B cell (primary cell): ENCODE measurements at regions not wholly inside any gene's neighbourhood (a gene's known extent, or its start where the extent isn't known, plus 50 kb on each side); places are given as distances from the start of the nearest gene placed in this dataset.

Experiments used
- EZH2 ChIP-seq: IDR thresholded peaks from 2 replicates; pipeline ENCODE4 v1.6.1; 2012; ENCODE audit warnings: borderline replicate concordance, low read depth, mild to moderate bottlenecking, moderate library complexity, low read length; ENCODE audit not compliant: insufficient read depth, poor library complexity, severe bottlenecking
- TF ChIP-seq, protein P1 (sequence below): fragments of 200-600 bp; IDR thresholded peaks from one replicate; pipeline ENCODE4 v1.8.0; 2022; ENCODE audit warnings: antibody characterized with exemption, mild to moderate bottlenecking

DNA sequence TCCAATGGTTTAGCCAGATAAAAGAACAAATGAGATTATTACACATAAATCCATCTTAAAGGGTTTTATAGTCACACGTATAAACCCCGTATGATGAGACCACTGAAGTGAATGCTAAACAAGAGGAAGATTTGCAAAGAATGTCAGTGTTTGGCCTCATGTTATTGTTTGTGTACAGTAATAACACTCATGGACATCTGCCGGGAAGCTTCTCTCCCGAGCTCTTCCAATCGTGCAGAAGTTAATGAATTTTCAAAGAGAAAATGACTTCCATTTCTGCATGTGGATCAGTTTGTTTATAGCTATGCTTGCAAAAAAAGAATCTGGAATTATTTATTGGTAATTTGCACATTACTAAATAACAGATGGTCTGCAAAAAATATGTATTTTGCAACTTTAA lies 88.5 kb upstream of the APCDD1 start:
- TF ChIP-seq, protein P1, sequence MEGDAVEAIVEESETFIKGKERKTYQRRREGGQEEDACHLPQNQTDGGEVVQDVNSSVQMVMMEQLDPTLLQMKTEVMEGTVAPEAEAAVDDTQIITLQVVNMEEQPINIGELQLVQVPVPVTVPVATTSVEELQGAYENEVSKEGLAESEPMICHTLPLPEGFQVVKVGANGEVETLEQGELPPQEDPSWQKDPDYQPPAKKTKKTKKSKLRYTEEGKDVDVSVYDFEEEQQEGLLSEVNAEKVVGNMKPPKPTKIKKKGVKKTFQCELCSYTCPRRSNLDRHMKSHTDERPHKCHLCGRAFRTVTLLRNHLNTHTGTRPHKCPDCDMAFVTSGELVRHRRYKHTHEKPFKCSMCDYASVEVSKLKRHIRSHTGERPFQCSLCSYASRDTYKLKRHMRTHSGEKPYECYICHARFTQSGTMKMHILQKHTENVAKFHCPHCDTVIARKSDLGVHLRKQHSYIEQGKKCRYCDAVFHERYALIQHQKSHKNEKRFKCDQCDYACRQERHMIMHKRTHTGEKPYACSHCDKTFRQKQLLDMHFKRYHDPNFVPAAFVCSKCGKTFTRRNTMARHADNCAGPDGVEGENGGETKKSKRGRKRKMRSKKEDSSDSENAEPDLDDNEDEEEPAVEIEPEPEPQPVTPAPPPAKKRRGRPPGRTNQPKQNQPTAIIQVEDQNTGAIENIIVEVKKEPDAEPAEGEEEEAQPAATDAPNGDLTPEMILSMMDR: no peak
- TF ChIP-seq EZH2: no peak
